Epithelial cell of prostate (primary cell): ENCODE measurements at regions not wholly inside any gene's neighbourhood (a gene's known extent, or its start where the extent isn't known, plus 50 kb on each side); places are given as distances from the start of the nearest gene placed in this dataset.
A peak's percentile ranks its signal among the peaks of the same experiment; 100 is the strongest.
"Not testable (repeated sequence)": the region's sequence is repeated elsewhere in the genome, so short reads cannot be mapped to it uniquely, and the experiment has no call there.

ENCODE experiments used
- DNase-seq: peaks from one replicate; pipeline ENCODE4 v3.0.0-alpha.2; 2011; ENCODE audit warnings: low read depth, low spot score
- H3K27ac ChIP-seq: fragments of 450-650 bp; 2 replicates; pipeline ENCODE4 v1.5.1; 2017; ENCODE audit warnings: mild to moderate bottlenecking

DNA sequence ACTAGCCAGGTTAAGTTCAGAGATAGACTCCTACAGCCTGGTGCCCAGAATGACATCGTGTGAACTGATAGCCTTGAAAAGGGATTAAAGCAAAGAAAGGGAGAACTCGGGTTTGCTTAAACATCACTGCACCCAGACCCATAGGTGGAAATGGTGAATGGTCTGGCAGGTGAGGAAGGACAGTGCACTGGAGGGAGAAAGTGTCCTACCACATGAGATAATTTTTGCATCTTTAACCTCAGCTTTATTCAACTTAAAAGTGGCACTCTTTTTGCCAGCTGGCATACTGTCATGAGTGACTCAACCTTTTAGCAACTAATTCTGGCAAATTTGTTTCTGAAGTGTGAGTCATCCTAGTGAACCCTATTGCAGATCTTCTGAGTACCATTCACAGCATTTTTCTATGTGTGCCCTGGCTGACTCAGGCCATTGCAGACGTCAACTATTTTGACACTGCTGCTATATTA, 53.0 kb upstream of the DAPP1 start:
- DNase-seq = peak; percentile 88
- H3K27ac ChIP-seq = no peak overlapping the region

DNA sequence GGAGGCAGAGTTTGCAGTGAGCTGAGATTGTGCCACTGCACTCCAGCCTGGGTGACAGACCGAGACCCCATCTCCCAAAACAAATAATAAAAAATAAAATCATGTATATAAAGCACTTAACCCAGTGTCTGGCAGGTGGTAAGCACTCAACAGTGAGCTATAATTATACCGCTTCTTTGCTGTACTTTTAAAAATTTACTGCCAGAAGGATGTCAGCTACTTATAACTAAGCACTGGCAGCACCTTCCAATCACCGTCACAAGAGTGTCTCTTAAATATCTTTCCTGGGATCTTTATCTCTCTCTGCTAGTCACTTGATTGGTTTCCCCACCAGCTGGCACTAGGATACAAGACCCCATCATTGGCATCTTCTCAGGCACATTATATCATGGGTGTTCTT, 53.9 kb upstream of the DAPP1 start:
- no peak overlapping the region for H3K27ac ChIP-seq
- no peak for DNase-seq

- DNase-seq = no peak
- no peak overlapping the region for H3K27ac ChIP-seq
These were observed 56.6 kb upstream of the DAPP1 start for GRCh38 chr4:99759988-99760387.

DNA sequence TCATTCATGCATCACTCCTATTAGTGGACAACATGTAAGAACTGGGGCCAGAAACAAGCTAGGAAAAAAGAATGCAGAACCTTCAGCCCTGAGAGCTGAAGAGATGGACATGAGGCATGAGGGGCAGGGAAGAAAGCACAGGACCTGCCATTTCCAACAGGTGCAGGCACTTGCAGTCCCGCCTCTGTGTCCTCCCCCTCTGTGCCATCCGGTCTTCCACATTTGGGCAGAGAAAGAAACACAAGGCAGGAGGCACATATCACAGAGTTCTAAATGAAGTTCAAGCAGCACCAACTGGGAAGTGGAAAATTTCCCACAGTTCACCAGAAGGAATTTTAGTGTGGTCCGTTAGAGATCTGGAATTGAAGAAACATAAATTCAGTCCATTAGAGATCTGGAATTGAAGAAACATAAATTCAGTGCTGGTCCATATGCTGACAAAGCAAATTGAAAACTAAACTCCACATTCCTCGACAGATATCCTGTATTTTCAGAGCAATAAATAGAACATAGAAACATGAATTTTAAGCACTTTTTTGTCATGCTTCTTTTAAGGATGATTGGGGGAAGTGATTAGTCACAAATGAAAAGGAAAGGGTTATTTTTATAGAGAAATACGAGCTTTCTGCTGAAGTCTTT, 57.2 kb upstream of the DAPP1 start:
- H3K27ac ChIP-seq = no peak overlapping the region
- DNase-seq = no peak

GRCh38 chr4:99755223-99755944, 61.2 kb upstream of the DAPP1 start:
- H3K27ac ChIP-seq = no peak overlapping the region
- DNase-seq = no peak

GRCh38 chr4:99754756-99755155, 61.9 kb upstream of the DAPP1 start:
- no peak for DNase-seq

DNA sequence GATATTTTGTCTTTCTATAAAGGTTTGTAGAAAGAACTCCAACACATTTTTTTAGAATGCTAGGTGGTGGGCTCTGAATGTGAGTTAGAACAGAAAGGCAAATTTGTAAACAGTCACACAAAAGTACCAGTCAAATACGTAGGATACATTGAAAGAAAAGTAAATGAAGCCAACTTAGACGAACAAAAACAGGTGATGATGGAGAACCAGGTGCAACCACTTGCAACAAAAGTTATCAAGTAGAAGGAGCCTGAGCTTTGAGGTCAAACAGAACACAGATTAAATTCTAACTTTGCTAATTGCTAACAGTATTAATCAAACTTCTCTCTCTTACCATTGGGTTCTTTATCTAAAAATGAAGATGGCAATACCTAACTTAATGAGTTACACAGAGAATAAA, 62.7 kb upstream of the DAPP1 start:
- DNase-seq = no peak
- no peak overlapping the region for H3K27ac ChIP-seq

More at GRCh38 chr4:99754756-99755155, 61.9 kb upstream of the DAPP1 start:
- H3K27ac ChIP-seq = no peak overlapping the region

DNA sequence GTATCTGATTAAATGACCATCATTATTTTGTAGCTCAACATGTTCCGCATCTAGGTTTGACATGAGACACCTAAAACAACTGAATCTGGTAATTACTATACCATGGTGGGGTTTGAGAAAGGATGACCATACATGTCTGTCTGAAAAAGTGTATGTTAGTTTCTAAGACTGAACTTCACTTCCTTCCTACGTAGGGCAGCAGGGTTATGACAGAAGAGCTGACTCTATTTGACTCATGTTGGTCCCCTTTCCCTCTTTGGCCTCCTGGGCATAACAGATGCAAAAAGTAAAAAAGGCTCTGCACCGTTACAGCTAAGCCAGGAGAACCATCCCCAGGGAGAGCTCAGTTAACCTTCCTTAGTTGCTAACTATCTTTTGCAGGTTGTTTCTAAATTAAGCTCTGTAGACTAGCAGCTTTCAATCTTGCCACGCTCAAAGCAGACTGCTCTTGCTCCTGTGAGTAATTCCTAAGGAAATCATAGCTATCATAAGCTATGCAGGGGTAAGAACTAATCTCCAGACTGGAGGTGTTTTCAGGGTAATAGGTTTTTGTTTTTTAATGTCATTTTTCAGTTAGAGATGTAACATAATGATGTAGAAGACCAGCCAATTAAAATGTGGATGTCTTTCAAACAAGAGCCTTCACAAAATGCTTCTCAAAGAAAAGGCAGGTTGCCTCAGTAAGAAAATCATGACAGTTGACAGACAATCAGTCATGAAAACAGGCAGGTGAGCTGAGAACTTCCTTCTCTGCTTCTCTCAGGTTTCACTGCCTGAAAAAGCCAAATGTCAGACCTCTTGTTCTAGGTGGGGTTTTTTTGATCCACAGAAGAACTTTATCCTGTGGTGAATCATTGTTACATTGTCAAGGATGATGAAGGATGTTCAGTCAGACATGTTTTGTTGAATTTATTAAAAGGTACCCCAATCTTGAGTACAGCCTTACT, 66.9 kb upstream of the DAPP1 start:
- DNase-seq = no peak
- no peak overlapping the region for H3K27ac ChIP-seq

DNA sequence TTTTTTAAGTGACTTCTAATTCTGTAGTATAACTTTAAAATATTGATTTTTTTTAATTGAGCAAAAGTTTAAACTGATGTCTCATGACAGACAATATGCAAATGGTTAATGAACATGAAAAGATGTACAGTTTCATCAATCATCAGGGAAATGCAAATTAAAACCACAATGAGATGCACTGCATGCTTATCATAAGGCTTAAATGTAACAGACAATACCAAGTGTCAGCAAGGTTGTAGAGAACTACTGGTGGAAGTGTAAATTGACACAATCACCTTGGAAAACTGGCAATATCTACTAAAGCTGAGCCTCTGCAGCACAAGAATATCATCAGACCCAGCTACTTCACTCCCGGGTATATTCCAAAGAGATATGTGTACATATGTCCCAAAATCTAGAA, 70.2 kb upstream of the DAPP1 start:
- H3K27ac ChIP-seq = no peak overlapping the region

GRCh38 chr4:99736846-99737245, 79.2 kb upstream of the C4orf54 start:
- no peak overlapping the region for H3K27ac ChIP-seq
- DNase-seq = no peak

More for the DNA sequence above, 70.2 kb upstream of the DAPP1 start:
- no peak for DNase-seq

DNA sequence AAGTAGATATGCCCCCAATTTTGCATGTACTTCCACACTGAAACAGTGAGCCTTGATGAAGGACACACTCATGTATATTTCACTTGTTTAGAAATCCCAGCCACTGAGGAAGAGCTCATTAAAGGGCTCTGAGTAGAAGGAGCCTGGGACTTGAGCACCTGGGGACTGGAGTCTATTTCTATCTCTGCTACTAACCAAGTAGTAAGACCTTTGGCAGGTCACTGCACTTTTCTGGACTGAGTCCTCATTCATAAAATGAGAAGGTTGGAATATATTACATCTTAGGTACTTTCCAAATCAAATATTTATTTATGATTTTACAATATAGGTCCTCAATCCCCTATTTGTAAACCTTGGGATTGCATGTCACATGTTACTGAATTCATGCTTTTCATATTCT, 78.2 kb upstream of the C4orf54 start:
- H3K27ac ChIP-seq = no peak overlapping the region
- DNase-seq = no peak

DNA sequence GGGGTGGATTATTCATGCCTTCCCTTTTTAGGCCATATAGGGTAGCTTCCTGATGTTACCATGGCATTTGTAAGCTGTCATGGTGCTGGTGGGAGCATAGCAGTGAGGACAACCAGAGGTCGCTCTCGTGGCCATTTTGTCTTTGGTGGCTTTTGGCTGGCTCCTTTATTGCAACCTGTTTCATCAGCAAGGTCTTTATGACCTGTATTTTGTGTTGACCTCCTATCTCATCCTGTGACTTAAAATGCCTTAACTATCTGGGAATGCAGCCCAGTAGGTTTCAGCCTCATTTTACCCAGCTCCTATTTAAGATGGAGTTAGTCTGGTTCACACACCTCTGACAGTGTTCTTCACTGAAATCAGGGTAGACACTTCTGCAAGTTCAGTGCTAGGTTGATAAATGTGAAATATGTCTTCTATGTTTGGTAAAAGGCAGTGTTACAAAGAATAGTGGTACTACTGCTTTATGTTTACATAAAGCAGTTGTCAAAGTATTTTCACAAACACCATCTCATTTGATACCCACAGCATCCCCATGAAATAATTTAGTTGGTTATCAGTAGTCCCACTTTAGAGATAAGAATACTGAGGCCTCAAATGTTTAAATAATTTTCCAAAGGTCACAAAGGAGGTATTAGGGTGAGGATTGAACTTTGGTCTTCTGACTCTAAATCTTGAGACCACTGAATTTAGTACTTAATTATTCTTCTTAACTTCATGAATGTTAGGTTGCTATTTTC, 77.1 kb upstream of the C4orf54 start:
- DNase-seq = no peak
- H3K27ac ChIP-seq = no peak overlapping the region

DNA sequence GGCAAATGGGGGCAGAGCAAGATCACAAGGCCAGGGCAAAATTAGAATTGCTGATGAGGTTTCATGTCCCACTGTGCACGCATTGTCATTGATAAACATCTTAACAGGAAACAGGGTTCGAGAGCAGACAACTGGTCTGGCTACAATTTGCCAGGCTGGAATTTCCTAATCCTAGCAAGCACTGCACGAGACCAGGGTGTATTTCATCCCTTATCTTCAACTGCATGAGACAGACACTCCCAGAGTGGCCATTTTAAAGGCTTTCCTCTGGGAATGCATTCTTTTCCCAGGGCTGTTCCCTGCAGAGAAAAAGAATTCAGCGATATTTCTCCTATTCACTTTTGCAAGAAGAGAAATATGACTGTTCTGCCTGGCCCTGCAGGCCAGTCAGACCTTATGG, 75.8 kb upstream of the C4orf54 start:
- DNase-seq, H3K27ac ChIP-seq: not testable (repeated sequence)

DNA sequence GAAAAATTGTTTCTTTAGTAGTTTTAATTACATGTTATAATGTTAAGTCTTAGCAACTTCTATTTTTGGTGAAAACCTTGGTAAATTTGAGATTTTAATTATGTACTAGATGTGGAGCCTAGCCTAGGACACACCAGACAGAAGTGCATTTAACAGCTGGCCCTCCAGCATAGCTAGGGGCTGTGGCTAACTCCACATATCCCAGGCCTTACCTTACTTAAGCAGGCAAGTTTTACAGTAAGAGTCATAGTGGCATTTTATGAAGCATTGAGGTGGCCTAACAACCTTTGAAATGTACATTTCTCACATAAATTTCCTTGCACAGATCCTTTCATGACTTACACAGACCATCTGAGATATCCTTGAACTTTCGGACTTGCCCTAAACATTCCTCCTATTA, 71.6 kb upstream of the C4orf54 start:
- no peak for DNase-seq

DNA sequence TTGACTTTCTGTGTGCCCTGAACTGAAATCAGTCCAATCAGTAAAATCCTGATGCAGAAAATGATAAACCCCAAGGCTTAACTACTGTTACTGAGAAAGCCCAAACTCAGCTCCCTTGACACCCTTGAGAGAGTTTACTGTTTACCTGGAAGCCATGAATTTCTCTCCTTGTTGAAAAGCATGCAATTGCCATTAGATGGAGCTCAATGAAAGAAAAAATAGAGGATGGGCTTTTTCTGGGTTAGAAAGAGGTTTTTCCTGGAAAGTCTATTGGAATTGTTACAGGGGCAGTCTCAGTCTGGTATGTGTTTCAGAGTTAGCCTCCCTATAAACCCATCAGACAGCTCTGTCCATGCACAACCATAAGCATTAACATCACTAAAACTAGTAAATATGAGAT, 66.4 kb upstream of the C4orf54 start:
- peak overlapping the region; percentile 73 for H3K27ac ChIP-seq
- DNase-seq = no peak

More for the DNA sequence above, 71.6 kb upstream of the C4orf54 start:
- H3K27ac ChIP-seq = no peak overlapping the region

DNA sequence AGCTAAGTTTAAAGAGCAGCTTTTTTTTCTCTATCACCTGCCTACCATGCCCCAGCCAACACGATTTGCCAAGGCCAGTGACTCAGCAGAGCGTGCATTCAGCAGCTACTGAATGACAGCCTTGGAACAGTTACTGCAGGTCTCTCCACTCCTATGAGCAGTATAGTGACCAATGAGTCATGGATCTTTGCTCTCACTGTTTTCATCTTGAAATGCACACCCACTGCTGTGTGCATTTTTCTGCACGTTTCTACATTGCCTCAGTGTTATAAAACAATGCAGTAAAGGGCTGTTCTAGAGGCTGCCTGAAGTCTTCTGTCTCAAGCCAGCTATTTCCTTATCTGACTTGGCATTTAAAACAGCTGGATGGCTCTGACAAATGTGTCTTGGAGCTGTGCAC, 66.0 kb upstream of the C4orf54 start:
- H3K27ac ChIP-seq = peak overlapping the region; percentile 73
- DNase-seq = peak; percentile 84

GRCh38 chr4:99722725-99723124, 65.1 kb upstream of the C4orf54 start:
- no peak for DNase-seq
- H3K27ac ChIP-seq = peak overlapping the region; percentile 73

DNA sequence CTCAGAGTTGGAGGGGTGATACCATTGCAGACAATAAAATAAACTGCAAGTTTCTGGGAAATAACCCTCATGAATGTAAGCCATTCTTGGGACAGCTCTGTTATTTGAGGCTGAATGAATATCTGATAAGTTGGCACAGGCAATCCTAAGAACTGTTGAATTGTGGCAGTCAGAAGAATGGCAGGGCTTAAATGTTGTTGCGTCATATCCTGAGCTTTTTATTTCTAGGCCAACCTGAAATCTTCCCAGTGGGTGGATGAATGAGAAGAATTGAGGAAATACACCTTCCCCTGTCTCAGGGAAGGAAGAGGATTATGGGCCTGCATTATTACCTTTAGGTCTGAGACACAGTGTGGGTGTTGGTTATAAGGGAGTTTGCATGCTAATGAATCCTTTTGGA, 64.4 kb upstream of the C4orf54 start:
- peak overlapping the region; percentile 73 for H3K27ac ChIP-seq
- DNase-seq = peak; percentile 6

DNA sequence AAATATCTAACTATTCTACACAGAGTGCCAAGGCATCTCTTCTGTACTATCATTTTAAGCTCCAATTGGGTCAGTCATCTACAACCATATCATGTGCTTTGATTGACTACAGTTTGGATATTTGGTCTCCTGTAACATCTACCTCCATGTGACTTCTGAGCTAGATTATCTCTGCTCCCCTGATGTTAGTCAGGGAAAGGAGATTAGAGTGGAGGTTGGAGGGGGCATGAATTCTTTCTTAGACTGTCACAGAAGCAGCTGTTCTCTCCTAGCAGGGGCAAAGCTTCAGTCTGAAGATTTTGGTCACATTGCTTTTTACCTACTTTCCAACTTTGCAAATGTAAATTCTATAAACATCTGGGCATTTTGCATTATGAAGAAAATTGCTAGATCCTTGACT, 62.6 kb upstream of the C4orf54 start:
- no peak overlapping the region for H3K27ac ChIP-seq
- DNase-seq = no peak

GRCh38 chr4:99716996-99717395, 59.4 kb upstream of the C4orf54 start:
- no peak overlapping the region for H3K27ac ChIP-seq
- DNase-seq = no peak
